ENCODE measurements at regions not wholly inside any gene's neighbourhood (a gene's known extent, or its start where the extent isn't known, plus 50 kb on each side); places are given as distances from the start of the nearest gene placed in this dataset.
A peak's percentile ranks its signal among the peaks of the same experiment; 100 is the strongest.

DNA sequence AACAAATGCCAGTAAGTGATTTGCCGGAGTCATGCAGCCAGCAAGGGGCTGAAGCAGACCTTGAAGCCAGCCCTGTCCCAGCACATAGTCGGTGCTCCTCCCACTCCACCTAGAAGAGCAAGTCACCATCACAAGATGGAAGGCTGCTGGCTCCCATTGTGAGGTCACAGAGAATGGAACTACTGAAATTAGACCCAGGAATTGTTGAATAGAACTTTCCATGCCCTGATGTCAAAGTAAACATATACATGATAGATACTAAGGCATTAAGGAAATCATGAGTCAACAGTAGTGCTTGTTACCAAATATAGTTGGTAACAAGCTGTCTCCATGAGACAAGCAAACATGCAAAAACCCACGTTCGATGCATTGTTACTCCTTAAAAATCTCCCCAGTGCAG is 177.1 kb upstream of the MID1 start:
- H3K4me3 ChIP-seq = no peak overlapping the region
- peaks cover 21% of the 10 kb centered on the region for H3K4me1 ChIP-seq
- no peaks in the 10 kb centered on the region for H3K27me3 ChIP-seq
- H3K9me3 ChIP-seq = no peaks in the 10 kb centered on the region
- peak overlapping the region; percentile 28 for H3K27ac ChIP-seq
- no peak for TF ChIP-seq POLR2A (IDR thresholded peaks at IDR 0.05)
- TF ChIP-seq, protein P1, sequence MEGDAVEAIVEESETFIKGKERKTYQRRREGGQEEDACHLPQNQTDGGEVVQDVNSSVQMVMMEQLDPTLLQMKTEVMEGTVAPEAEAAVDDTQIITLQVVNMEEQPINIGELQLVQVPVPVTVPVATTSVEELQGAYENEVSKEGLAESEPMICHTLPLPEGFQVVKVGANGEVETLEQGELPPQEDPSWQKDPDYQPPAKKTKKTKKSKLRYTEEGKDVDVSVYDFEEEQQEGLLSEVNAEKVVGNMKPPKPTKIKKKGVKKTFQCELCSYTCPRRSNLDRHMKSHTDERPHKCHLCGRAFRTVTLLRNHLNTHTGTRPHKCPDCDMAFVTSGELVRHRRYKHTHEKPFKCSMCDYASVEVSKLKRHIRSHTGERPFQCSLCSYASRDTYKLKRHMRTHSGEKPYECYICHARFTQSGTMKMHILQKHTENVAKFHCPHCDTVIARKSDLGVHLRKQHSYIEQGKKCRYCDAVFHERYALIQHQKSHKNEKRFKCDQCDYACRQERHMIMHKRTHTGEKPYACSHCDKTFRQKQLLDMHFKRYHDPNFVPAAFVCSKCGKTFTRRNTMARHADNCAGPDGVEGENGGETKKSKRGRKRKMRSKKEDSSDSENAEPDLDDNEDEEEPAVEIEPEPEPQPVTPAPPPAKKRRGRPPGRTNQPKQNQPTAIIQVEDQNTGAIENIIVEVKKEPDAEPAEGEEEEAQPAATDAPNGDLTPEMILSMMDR (IDR thresholded peaks at IDR 0.05) = no peak
- no peak for DNase-seq (ENCODE audit: extremely low spot score in 2 of 2)
- no peaks in the 10 kb centered on the region for H3K36me3 ChIP-seq
- intact Hi-C loops (cut with DNase I) = no loop called here

- no peak for TF ChIP-seq POLR2A (IDR thresholded peaks at IDR 0.05)
- TF ChIP-seq, protein P1 (IDR thresholded peaks at IDR 0.05) = no peak
- no peak for TF ChIP-seq POLR2AphosphoS5 (IDR thresholded peaks at IDR 0.05; ENCODE audit: insufficient read depth in 1 of 2, low read depth in 1 of 2)
- intact Hi-C loops (cut with DNase I) = no loop called here
- Histone ChIP-seq H3K9me3 (no peaks in the 10 kb centered on the region), H3K4me3 (no peak overlapping the region), H3K4me1 (peaks cover 21% of the 10 kb centered on the region), H3K27ac (no peak overlapping the region), H3K36me3 (no peaks in the 10 kb centered on the region), H3K27me3 (no peaks in the 10 kb centered on the region)
- DNase-seq (ENCODE audit: extremely low spot score in 2 of 2) = no peak
Measured at GRCh38 chrX:10798041-10798440, 177.7 kb upstream of the MID1 start.

DNA sequence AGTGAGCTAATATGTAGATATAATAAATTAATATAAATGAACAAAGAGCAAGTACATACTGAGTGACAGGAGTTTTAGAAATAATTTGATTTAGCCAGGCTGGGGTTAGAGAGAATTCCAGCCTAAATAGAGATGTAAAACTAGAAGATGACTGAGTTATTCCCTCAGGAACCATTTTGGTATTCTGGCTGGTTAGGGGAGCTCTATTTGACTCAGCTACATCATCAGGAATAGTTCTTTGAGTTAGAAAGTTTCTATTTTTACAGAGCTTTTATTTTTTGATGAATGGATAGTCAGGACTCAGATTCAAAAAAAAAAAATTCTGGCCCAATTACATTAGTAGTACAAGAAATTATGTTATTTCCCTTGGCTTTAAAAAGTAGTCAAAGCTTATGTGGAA is 180.4 kb upstream of the MID1 start:
- intact Hi-C loops (cut with DNase I) = no loop called here

DNA sequence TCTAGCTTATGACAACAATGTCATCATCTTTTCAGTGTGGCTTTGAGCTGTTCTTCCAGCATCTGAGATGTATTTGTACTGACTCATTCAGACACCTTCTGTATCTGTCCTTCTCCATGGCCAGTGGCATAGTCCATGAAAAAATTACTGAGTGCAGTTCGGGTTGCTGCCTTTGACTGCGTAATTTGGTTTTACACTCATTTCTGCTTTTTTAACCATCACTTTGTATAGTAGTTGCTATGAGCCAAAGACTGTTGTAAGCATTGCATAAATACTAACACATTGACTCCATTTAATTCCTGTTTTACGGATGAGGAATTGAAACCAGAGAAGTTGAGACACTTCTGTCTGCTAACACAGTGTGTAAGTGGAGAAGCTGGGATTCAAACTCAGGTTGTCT is 190.7 kb upstream of the MID1 start:
- TF ChIP-seq, protein P1 (IDR thresholded peaks at IDR 0.05) = no peak
- no peak for TF ChIP-seq POLR2AphosphoS5 (IDR thresholded peaks at IDR 0.05; ENCODE audit: insufficient read depth in 1 of 2, low read depth in 1 of 2)
- TF ChIP-seq POLR2A (IDR thresholded peaks at IDR 0.05) = no peak
- Histone ChIP-seq H3K9me3 (no peaks in the 10 kb centered on the region), H3K27ac (no peak overlapping the region), H3K4me3 (no peak overlapping the region), H3K27me3 (no peaks in the 10 kb centered on the region), H3K4me1 (no peaks in the 10 kb centered on the region), H3K36me3 (no peaks in the 10 kb centered on the region)
- intact Hi-C loops (cut with DNase I) = no loop called here
- DNase-seq (ENCODE audit: extremely low spot score in 2 of 2) = no peak

More for the DNA sequence above, 180.4 kb upstream of the MID1 start:
- no peaks in the 10 kb centered on the region for H3K9me3 ChIP-seq
- peaks cover 6% of the 10 kb centered on the region for H3K4me1 ChIP-seq
- H3K36me3 ChIP-seq = no peaks in the 10 kb centered on the region
- H3K27me3 ChIP-seq = no peaks in the 10 kb centered on the region
- H3K4me3 ChIP-seq = no peak overlapping the region
- DNase-seq (ENCODE audit: extremely low spot score in 2 of 2) = no peak
- TF ChIP-seq, protein P1 (IDR thresholded peaks at IDR 0.05) = no peak
- TF ChIP-seq POLR2A (IDR thresholded peaks at IDR 0.05) = no peak
- no peak for TF ChIP-seq POLR2AphosphoS5 (IDR thresholded peaks at IDR 0.05; ENCODE audit: insufficient read depth in 1 of 2, low read depth in 1 of 2)
- no peak overlapping the region for H3K27ac ChIP-seq

DNA sequence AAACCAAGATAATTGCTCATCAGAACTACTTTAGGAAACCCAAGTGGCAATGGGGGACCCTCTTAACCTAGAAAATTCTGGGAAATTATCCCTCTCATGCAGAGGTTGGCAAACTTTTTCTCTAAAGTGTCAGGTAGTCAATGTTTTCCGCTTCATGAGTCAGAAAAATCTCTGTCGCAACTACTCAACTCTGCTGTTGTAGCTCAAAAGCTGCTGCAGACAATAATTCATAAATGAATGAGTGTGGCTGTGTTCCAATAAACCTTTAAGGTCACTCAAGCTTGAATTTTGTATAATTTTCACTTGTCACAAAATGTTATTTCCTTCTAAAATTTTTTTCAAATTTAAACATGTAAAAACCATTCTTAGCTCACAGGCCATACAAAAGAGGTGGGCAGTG is 193.4 kb upstream of the MID1 start:
- Histone ChIP-seq H3K27ac (no peak overlapping the region), H3K4me3 (no peak overlapping the region), H3K9me3 (no peaks in the 10 kb centered on the region), H3K4me1 (no peaks in the 10 kb centered on the region), H3K27me3 (no peaks in the 10 kb centered on the region), H3K36me3 (no peaks in the 10 kb centered on the region)
- no peak for DNase-seq (ENCODE audit: extremely low spot score in 2 of 2)
- TF ChIP-seq POLR2A (IDR thresholded peaks at IDR 0.05) (no peak), POLR2AphosphoS5 (IDR thresholded peaks at IDR 0.05; ENCODE audit: insufficient read depth in 1 of 2, low read depth in 1 of 2) (no peak)
- TF ChIP-seq, protein P1 (IDR thresholded peaks at IDR 0.05) = no peak
- intact Hi-C loops (cut with DNase I) = no loop called here
